ENCODE measurements at regions not wholly inside any gene's neighbourhood (a gene's known extent, or its start where the extent isn't known, plus 50 kb on each side); places are given as distances from the start of the nearest gene placed in this dataset.

DNA sequence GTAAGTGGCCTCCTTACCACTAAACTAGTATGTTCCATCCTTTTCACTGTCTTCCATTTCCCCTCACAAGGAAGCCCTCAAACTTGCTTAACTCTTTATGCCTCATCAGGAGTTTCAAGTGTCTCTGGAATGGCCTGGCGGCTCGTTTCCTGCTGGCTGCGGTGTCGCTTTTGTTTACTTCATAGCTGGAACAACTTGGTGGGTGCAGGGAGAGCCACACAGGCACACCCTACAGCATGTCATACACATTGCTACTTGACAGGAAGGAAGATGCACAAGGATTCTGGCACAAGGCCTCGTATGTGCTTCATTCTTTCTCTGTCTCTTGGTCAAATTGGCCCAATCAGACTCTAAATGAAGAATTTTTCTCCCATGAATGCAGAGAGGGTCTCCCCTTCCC is 488.3 kb downstream of the FOXO1 start:
- CTCF ChIA-PET = no interaction called here
- Histone ChIP-seq H3K9me3 (ENCODE audit: control insufficient read depth, insufficient read depth, low read depth, low read length) (no peaks in the 10 kb centered on the region), H3K4me1 (ENCODE audit: control insufficient read depth, insufficient read depth, low read length) (peaks cover 5% of the 10 kb centered on the region; the same call in 1 of the 2 replicates), H3K27ac (ENCODE audit: extremely low read depth, low read depth, low read length) (no peak overlapping the region), H3K4me3 (ENCODE audit: low read depth, low read length) (no peak overlapping the region), H3K36me3 (ENCODE audit: control insufficient read depth in 2 of 2, insufficient read depth in 1 of 2, low read length in 2 of 2) (no peaks in the 10 kb centered on the region)
- POLR2A ChIA-PET = no interaction called here
- TF ChIP-seq ZNF654 (tag by site-specific recombination; IDR thresholded peaks at IDR 0.05; ENCODE audit: low read depth) = no peak
- TF ChIP-seq, protein P1, sequence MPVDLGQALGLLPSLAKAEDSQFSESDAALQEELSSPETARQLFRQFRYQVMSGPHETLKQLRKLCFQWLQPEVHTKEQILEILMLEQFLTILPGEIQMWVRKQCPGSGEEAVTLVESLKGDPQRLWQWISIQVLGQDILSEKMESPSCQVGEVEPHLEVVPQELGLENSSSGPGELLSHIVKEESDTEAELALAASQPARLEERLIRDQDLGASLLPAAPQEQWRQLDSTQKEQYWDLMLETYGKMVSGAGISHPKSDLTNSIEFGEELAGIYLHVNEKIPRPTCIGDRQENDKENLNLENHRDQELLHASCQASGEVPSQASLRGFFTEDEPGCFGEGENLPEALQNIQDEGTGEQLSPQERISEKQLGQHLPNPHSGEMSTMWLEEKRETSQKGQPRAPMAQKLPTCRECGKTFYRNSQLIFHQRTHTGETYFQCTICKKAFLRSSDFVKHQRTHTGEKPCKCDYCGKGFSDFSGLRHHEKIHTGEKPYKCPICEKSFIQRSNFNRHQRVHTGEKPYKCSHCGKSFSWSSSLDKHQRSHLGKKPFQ (tag by site-specific recombination; IDR thresholded peaks at IDR 0.05) = no peak
- no peak for TF ChIP-seq ZXDB (tag by site-specific recombination; IDR thresholded peaks at IDR 0.05)
- no peak for TF ChIP-seq ZNF514 (tag by site-specific recombination; IDR thresholded peaks at IDR 0.05)
- TF ChIP-seq ZNF19 (tag by site-specific recombination; IDR thresholded peaks at IDR 0.05; ENCODE audit: low read depth) = no peak
- no peak for TF ChIP-seq ZNF239 (tag by site-specific recombination; IDR thresholded peaks at IDR 0.05)
- TF ChIP-seq ZFP3 (tag by site-specific recombination; IDR thresholded peaks at IDR 0.05; ENCODE audit: low read depth) = no peak
- no peak for TF ChIP-seq SP2 (tag by site-specific recombination; IDR thresholded peaks at IDR 0.05)
- TF ChIP-seq, protein P2, sequence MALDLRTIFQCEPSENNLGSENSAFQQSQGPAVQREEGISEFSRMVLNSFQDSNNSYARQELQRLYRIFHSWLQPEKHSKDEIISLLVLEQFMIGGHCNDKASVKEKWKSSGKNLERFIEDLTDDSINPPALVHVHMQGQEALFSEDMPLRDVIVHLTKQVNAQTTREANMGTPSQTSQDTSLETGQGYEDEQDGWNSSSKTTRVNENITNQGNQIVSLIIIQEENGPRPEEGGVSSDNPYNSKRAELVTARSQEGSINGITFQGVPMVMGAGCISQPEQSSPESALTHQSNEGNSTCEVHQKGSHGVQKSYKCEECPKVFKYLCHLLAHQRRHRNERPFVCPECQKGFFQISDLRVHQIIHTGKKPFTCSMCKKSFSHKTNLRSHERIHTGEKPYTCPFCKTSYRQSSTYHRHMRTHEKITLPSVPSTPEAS (tag by site-specific recombination; IDR thresholded peaks at IDR 0.05) = no peak
- no peak for TF ChIP-seq ZNF132 (tag by site-specific recombination; IDR thresholded peaks at IDR 0.05; ENCODE audit: borderline replicate concordance)
- TF ChIP-seq ZNF341 (tag by site-specific recombination; IDR thresholded peaks at IDR 0.05; ENCODE audit: low read depth) = no peak
- TF ChIP-seq ZNF555 (tag by site-specific recombination; conservative IDR thresholded peaks at IDR 0.05) = no peak
- TF ChIP-seq WT1 (tag by site-specific recombination; IDR thresholded peaks at IDR 0.05) = no peak
- TF ChIP-seq ZNF280D (tag by site-specific recombination; IDR thresholded peaks at IDR 0.05) = no peak
- TF ChIP-seq ZFHX2 (tag by site-specific recombination; conservative IDR thresholded peaks at IDR 0.05) = no peak
- TF ChIP-seq GLIS1 (tag by site-specific recombination; IDR thresholded peaks at IDR 0.05) = no peak

GRCh38 chr13:40179445-40180281 is 486.8 kb downstream of the FOXO1 start:
- Histone ChIP-seq H3K27ac (ENCODE audit: extremely low read depth, low read depth, low read length) (no peak overlapping the region), H3K4me1 (ENCODE audit: control insufficient read depth, insufficient read depth, low read length) (peaks cover 5% of the 10 kb centered on the region; the same call in 1 of the 2 replicates), H3K36me3 (ENCODE audit: control insufficient read depth in 2 of 2, insufficient read depth in 1 of 2, low read length in 2 of 2) (no peaks in the 10 kb centered on the region), H3K9me3 (ENCODE audit: control insufficient read depth, insufficient read depth, low read depth, low read length) (no peaks in the 10 kb centered on the region), H3K4me3 (ENCODE audit: low read depth, low read length) (no peak overlapping the region)
- POLR2A ChIA-PET = no interaction called here
- CTCF ChIA-PET = no interaction called here
- TF ChIP-seq ZNF670 (tag by site-specific recombination; IDR thresholded peaks at IDR 0.05; ENCODE audit: low read depth) = no peak
- TF ChIP-seq ZNF623 (tag by site-specific recombination; IDR thresholded peaks at IDR 0.05) = no peak
- TF ChIP-seq SP7 (tag by site-specific recombination; IDR thresholded peaks at IDR 0.05) = no peak
- TF ChIP-seq ZNF274 (IDR thresholded peaks at IDR 0.05; ENCODE audit: low read length) = no peak
- no peak for TF ChIP-seq ZNF274 (tag by site-specific recombination; IDR thresholded peaks at IDR 0.05; ENCODE audit: borderline replicate concordance)
- no peak for TF ChIP-seq ZNF610 (tag by site-specific recombination; IDR thresholded peaks at IDR 0.05; ENCODE audit: borderline replicate concordance)
- TF ChIP-seq ZNF624 (tag by site-specific recombination; IDR thresholded peaks at IDR 0.05) = no peak
- no peak for TF ChIP-seq ZSCAN18 (tag by site-specific recombination; IDR thresholded peaks at IDR 0.05)
- no peak for TF ChIP-seq MZF1 (tag by site-specific recombination; IDR thresholded peaks at IDR 0.05; ENCODE audit: borderline replicate concordance)
- TF ChIP-seq ZNF664 (tag by site-specific recombination; IDR thresholded peaks at IDR 0.05) = no peak
- no peak for TF ChIP-seq ZNF473 (tag by site-specific recombination; IDR thresholded peaks at IDR 0.05)
- TF ChIP-seq BCL11A (tag by site-specific recombination; IDR thresholded peaks at IDR 0.05; ENCODE audit: low read depth) = no peak
- TF ChIP-seq MEIS1 (CRISPR knock-in tag; IDR thresholded peaks at IDR 0.05; ENCODE audit: borderline replicate concordance) = no peak
- no peak for TF ChIP-seq ZNF133 (tag by site-specific recombination; IDR thresholded peaks at IDR 0.05)
